GM12878 (cell line): ENCODE measurements at regions not wholly inside any gene's neighbourhood (a gene's known extent, or its start where the extent isn't known, plus 50 kb on each side); places are given as distances from the start of the nearest gene placed in this dataset.

Experiments
- ATAC-seq: fragments of 200-7000 bp; cut with Tn5 transposase; 3 replicates; pipeline ENCODE4 v1.9.1; 2020; ENCODE audit warnings: mild to moderate bottlenecking, moderate library complexity
- BruUV-seq: library from RNA; stranded (reverse); fragments of 400-500 nt; replicated peaks from 2 replicates; lab custom pipeline; 2021; lab: Mats Ljungman, UMichigan
- CTCF ChIA-PET: fragments of 300-600 bp; sonication (Branson Sonifier 250); formaldehyde crosslinking; extraction: SDS; loops from one replicate; lab custom pipeline; 2021; ENCODE audit warnings: inconsistent platforms; lab: Yijun Ruan, JAX
- POLR2A ChIA-PET: fragments of 350-600 bp; formaldehyde crosslinking; extraction: SDS; loops from one replicate; lab custom pipeline; 2021; ENCODE audit warnings: inconsistent platforms; lab: Charles Lee
- RAD21 ChIA-PET: fragments of 300-600 bp; sonication (Branson Sonifier 250); formaldehyde crosslinking; loops from one replicate; lab custom pipeline; 2023; ENCODE audit warnings: antibody characterized with exemption; ENCODE audit not compliant: unreplicated experiment; lab: Charles Lee
- SMC1A ChIA-PET: fragments of 300-600 bp; sonication (Branson Sonifier 250); formaldehyde crosslinking; loops from one replicate; lab custom pipeline; 2023; ENCODE audit not compliant: unreplicated experiment, uncharacterized antibody; lab: Charles Lee
- DNase-seq: peaks from one replicate; pipeline ENCODE4 v3.0.0-alpha.2; 2011; ENCODE audit warnings: low read depth, low spot score
- FAIRE-seq: peaks from 3 replicates; lab custom pipeline; 2011; peaks lifted over from hg19 to GRCh38; lab: Jason Lieb, UNC
- H2AFZ ChIP-seq: 2 replicates; pipeline ENCODE4 v1.6.0; 2011; ENCODE audit warnings: low read depth, low read length, control low read depth; ENCODE audit not compliant: control insufficient read depth
- H3K27ac ChIP-seq: 2 replicates; pipeline ENCODE4 v1.5.1; 2011; ENCODE audit warnings: control low read depth; ENCODE audit not compliant: control insufficient read depth, insufficient read depth
- H3K27me3 ChIP-seq, 2 experiments: replicated peaks in 1 of 2; 2 replicates each; pipeline versions ENCODE4 v1.6.0 to v1.6.1; 2011; ENCODE audit warnings: low read length in 1 of 2; ENCODE audit not compliant: control insufficient read depth in 2 of 2, insufficient read depth in 2 of 2
- H3K36me3 ChIP-seq, 2 experiments: 2 replicates each; pipeline ENCODE4 v1.5.1; 2011; ENCODE audit warnings: low read length in 1 of 2; ENCODE audit not compliant: control insufficient read depth in 2 of 2, insufficient read depth in 2 of 2
- H3K4me1 ChIP-seq: 2 replicates; pipeline ENCODE4 v1.6.1; 2011; ENCODE audit warnings: mild to moderate bottlenecking, low read length, moderate library complexity, mixed read lengths; ENCODE audit not compliant: control insufficient read depth, insufficient read depth
- H3K4me2 ChIP-seq: 2 replicates; pipeline ENCODE4 v1.6.0; 2011; ENCODE audit warnings: control low read depth; ENCODE audit not compliant: control insufficient read depth, insufficient read depth
- H3K4me3 ChIP-seq: fragments of 200-600 bp; sonication (generic); 2 replicates; pipeline ENCODE4 v1.5.1; 2016
- H3K79me2 ChIP-seq: 2 replicates; pipeline ENCODE4 v1.6.0; 2011; ENCODE audit warnings: low read length; ENCODE audit not compliant: control insufficient read depth, insufficient read depth
- H3K9ac ChIP-seq: 2 replicates; pipeline ENCODE4 v1.8.0; 2011; ENCODE audit warnings: low read length, control low read depth, mixed read lengths; ENCODE audit not compliant: control insufficient read depth, insufficient read depth
- H3K9me3 ChIP-seq: replicated peaks from 3 replicates; pipeline ENCODE4 v1.5.1; 2011; ENCODE audit warnings: mild to moderate bottlenecking, low read length; ENCODE audit not compliant: control insufficient read depth, insufficient read depth
- H4K20me1 ChIP-seq: 2 replicates; pipeline ENCODE4 v1.6.0; 2011; ENCODE audit not compliant: control insufficient read depth, insufficient read depth
- BHLHE40 ChIP-seq, 2 experiments: fragments of 450-650 bp in 1 of 2; IDR thresholded peaks; 2 replicates each; pipeline ENCODE4 v1.6.1; 2011 to 2017; ENCODE audit warnings: low read depth in 2 of 2, borderline replicate concordance in 1 of 2, improper control_type of control experiment in 1 of 2, low read length in 1 of 2, mild to moderate bottlenecking in 1 of 2
- CBFB ChIP-seq: IDR thresholded peaks from 2 replicates; pipeline ENCODE4 v1.6.1; 2016; ENCODE audit warnings: antibody characterized with exemption, low read depth
- CHD1 ChIP-seq: IDR thresholded peaks from 2 replicates; pipeline ENCODE4 v1.6.1; 2012; ENCODE audit warnings: low read depth, low read length, improper control_type of control experiment
- KAT2A ChIP-seq: conservative IDR thresholded peaks from 2 replicates; pipeline ENCODE4 v1.6.1; 2011; ENCODE audit warnings: low read depth, low read length; ENCODE audit not compliant: control insufficient read depth
- MTA2 ChIP-seq: fragments of 450-650 bp; IDR thresholded peaks from 2 replicates; pipeline ENCODE4 v1.6.1; 2016; ENCODE audit warnings: low read depth, mild to moderate bottlenecking, moderate library complexity
- NR2C2 ChIP-seq: IDR thresholded peaks from 2 replicates; pipeline ENCODE4 v1.6.1; 2011; ENCODE audit warnings: borderline replicate concordance, low read depth; ENCODE audit not compliant: control insufficient read depth, insufficient read length
- RAD21 ChIP-seq: IDR thresholded peaks from 2 replicates; pipeline ENCODE4 v1.6.1; 2011; ENCODE audit warnings: mild to moderate bottlenecking, low read depth, low read length, moderate library complexity; ENCODE audit not compliant: insufficient read depth
- RBBP5 ChIP-seq: fragments of 200-600 bp; sonication (generic); conservative IDR thresholded peaks from 2 replicates; pipeline ENCODE4 v1.6.1; 2016
- SRF ChIP-seq, 2 experiments: IDR thresholded peaks; 2 replicates each; pipeline ENCODE4 v1.6.1; 2011; ENCODE audit warnings: low read depth in 2 of 2, low read length in 2 of 2, mild to moderate bottlenecking in 1 of 2, moderate library complexity in 1 of 2
- ZNF24 ChIP-seq: fragments of 450-650 bp; IDR thresholded peaks from 2 replicates; pipeline ENCODE4 v1.6.1; 2017; ENCODE audit warnings: antibody characterized with exemption, mild to moderate bottlenecking
- ZSCAN29 ChIP-seq: fragments of 450-650 bp; IDR thresholded peaks from 2 replicates; pipeline ENCODE4 v1.6.1; 2017; ENCODE audit warnings: mild to moderate bottlenecking, moderate library complexity
- WGBS: methylation state at CpG from one replicate; pipeline ENCODE4 v1.1.6; 2016; ENCODE audit warnings: low lambda C conversion rate; ENCODE audit not compliant: insufficient replicate concordance, insufficient coverage; ENCODE audit errors: missing lambda C conversion rate; 5-methylcytosine and 5-hydroxymethylcytosine counted together
- in situ Hi-C: fragments of 300-500 bp; cut with MboI; formaldehyde crosslinking; loops from 9 replicates; pipeline ENCODE4 v1.14.3; 2018; ENCODE audit warnings: mixed read lengths
- intact Hi-C: fragments of 100-400 bp; cut with micrococcal nuclease; formaldehyde crosslinking; loops from one replicate; pipeline ENCODE4 v1.14.2; 2022; ENCODE audit not compliant: unreplicated experiment
- TF ChIP-seq, protein P1 (sequence below): fragments of 450-650 bp; IDR thresholded peaks from 2 replicates; pipeline ENCODE4 v1.6.1; 2018; ENCODE audit warnings: mild to moderate bottlenecking, low read depth, moderate library complexity; ENCODE audit not compliant: partially characterized antibody
- TF ChIP-seq, protein P2 (sequence below): IDR thresholded peaks from 2 replicates; pipeline ENCODE4 v1.6.1; 2012; ENCODE audit warnings: low read depth, low read length, improper control_type of control experiment
- TF ChIP-seq, protein P3 (sequence below): fragments of 450-650 bp; IDR thresholded peaks from 2 replicates; pipeline ENCODE4 v1.6.1; 2017; ENCODE audit warnings: low read depth, mild to moderate bottlenecking, moderate library complexity
- TF ChIP-seq, protein P4 (sequence below): fragments of 450-650 bp; IDR thresholded peaks from 2 replicates; pipeline ENCODE4 v1.6.1; 2016; ENCODE audit warnings: mild to moderate bottlenecking
- TF ChIP-seq, protein P5 (sequence below), 3 experiments: IDR thresholded peaks in 2 of 3; conservative IDR thresholded peaks in 1 of 3; 2 replicates each; pipeline ENCODE4 v1.5.1; 2011; ENCODE audit warnings: low read depth in 3 of 3, low read length in 3 of 3, mild to moderate bottlenecking in 3 of 3, control low read depth in 2 of 3, moderate library complexity in 2 of 3, inconsistent platforms in 1 of 3, mixed read lengths in 1 of 3; ENCODE audit not compliant: control insufficient read depth in 2 of 3, insufficient read depth in 1 of 3; ENCODE audit errors: extremely low read depth in 1 of 3

DNA sequence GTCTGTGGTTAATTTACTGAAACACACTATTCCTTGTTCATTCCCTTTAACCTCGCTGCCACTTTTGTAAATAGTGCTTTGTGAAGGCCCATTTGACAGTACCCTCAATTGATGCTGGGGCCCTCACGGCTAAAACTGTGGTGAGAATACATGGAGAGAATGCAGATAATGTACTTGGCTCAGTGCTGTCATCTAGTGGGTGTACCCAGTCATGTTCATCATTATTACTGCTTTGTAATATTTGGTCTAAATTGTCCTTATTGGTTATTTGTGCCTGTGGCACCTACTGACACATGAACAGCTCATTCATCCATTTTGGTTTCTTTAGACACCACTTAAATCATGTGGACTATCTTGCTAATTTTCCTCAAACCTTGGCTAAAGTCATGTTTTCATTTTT lies 543.6 kb downstream of the EDEM1 start:
- ChIA-PET RAD21 (interaction anchor here (0.6 to 2.3 kb wide), 11 partner anchors 10 to 433 kb away, joined by 3 to 6 read pairs (median 4); no protein-coding TSS in a partner anchor), SMC1A (interaction anchor here (0.9 to 1.3 kb wide), 5 partner anchors 15 to 302 kb away, joined by 3 to 4 read pairs (median 3); no protein-coding TSS in a partner anchor), POLR2A (no interaction called here), CTCF (interaction anchor here (0.6 to 4.8 kb wide), 14 partner anchors 8 to 503 kb away, joined by 3 to 37 read pairs (median 4); no protein-coding TSS in a partner anchor)
- Histone ChIP-seq H3K4me2 (no peak overlapping the region), H3K4me3 (no peak overlapping the region), H4K20me1 (no peaks in the 10 kb centered on the region), H2AFZ (no peak overlapping the region; the same call in 1 of the 2 replicates), H3K79me2 (no peaks in the 10 kb centered on the region), H3K9me3 (no peaks in the 10 kb centered on the region), H3K27ac (no peak overlapping the region), H3K4me1 (no peaks in the 10 kb centered on the region), H3K27me3 (no peaks in the 10 kb centered on the region), H3K9ac (no peak overlapping the region), H3K36me3 (no peaks in the 10 kb centered on the region)
- 0% methylated on average over 2 of the region's 2 CpGs for WGBS
- ATAC-seq (peak; percentile 55), DNase-seq (no peak), FAIRE-seq (no peak)
- BruUV-seq: no TSS peak
- in situ Hi-C loops: no loop called here
- intact Hi-C loops: loop anchor here (1.0 to 2.0 kb wide), 2 partner anchors 304 to 426 kb away; no protein-coding TSS in a partner anchor
- no peak for TF ChIP-seq CBFB
- TF ChIP-seq MTA2: no peak
- no peak for TF ChIP-seq BHLHE40 (IDR thresholded peaks at IDR 0.05; ENCODE audit: borderline replicate concordance in 1 of 2, low read depth in 2 of 2, low read length in 1 of 2)
- TF ChIP-seq RBBP5: no peak
- TF ChIP-seq, protein P1, sequence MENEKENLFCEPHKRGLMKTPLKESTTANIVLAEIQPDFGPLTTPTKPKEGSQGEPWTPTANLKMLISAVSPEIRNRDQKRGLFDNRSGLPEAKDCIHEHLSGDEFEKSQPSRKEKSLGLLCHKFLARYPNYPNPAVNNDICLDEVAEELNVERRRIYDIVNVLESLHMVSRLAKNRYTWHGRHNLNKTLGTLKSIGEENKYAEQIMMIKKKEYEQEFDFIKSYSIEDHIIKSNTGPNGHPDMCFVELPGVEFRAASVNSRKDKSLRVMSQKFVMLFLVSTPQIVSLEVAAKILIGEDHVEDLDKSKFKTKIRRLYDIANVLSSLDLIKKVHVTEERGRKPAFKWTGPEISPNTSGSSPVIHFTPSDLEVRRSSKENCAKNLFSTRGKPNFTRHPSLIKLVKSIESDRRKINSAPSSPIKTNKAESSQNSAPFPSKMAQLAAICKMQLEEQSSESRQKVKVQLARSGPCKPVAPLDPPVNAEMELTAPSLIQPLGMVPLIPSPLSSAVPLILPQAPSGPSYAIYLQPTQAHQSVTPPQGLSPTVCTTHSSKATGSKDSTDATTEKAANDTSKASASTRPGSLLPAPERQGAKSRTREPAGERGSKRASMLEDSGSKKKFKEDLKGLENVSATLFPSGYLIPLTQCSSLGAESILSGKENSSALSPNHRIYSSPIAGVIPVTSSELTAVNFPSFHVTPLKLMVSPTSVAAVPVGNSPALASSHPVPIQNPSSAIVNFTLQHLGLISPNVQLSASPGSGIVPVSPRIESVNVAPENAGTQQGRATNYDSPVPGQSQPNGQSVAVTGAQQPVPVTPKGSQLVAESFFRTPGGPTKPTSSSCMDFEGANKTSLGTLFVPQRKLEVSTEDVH: no peak
- no peak for TF ChIP-seq NR2C2
- TF ChIP-seq, protein P2, sequence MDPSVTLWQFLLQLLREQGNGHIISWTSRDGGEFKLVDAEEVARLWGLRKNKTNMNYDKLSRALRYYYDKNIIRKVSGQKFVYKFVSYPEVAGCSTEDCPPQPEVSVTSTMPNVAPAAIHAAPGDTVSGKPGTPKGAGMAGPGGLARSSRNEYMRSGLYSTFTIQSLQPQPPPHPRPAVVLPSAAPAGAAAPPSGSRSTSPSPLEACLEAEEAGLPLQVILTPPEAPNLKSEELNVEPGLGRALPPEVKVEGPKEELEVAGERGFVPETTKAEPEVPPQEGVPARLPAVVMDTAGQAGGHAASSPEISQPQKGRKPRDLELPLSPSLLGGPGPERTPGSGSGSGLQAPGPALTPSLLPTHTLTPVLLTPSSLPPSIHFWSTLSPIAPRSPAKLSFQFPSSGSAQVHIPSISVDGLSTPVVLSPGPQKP: no peak
- TF ChIP-seq, protein P3, sequence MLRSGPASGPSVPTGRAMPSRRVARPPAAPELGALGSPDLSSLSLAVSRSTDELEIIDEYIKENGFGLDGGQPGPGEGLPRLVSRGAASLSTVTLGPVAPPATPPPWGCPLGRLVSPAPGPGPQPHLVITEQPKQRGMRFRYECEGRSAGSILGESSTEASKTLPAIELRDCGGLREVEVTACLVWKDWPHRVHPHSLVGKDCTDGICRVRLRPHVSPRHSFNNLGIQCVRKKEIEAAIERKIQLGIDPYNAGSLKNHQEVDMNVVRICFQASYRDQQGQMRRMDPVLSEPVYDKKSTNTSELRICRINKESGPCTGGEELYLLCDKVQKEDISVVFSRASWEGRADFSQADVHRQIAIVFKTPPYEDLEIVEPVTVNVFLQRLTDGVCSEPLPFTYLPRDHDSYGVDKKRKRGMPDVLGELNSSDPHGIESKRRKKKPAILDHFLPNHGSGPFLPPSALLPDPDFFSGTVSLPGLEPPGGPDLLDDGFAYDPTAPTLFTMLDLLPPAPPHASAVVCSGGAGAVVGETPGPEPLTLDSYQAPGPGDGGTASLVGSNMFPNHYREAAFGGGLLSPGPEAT: no peak
- peak; percentile 69 for TF ChIP-seq RAD21
- no peak for TF ChIP-seq ZNF24
- TF ChIP-seq, protein P4, sequence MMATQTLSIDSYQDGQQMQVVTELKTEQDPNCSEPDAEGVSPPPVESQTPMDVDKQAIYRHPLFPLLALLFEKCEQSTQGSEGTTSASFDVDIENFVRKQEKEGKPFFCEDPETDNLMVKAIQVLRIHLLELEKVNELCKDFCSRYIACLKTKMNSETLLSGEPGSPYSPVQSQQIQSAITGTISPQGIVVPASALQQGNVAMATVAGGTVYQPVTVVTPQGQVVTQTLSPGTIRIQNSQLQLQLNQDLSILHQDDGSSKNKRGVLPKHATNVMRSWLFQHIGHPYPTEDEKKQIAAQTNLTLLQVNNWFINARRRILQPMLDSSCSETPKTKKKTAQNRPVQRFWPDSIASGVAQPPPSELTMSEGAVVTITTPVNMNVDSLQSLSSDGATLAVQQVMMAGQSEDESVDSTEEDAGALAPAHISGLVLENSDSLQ: no peak
- no peak for TF ChIP-seq KAT2A
- TF ChIP-seq SRF (IDR thresholded peaks at IDR 0.05; ENCODE audit: low read depth in 2 of 2, low read length in 2 of 2): no peak
- no peak for TF ChIP-seq CHD1
- TF ChIP-seq, protein P5, sequence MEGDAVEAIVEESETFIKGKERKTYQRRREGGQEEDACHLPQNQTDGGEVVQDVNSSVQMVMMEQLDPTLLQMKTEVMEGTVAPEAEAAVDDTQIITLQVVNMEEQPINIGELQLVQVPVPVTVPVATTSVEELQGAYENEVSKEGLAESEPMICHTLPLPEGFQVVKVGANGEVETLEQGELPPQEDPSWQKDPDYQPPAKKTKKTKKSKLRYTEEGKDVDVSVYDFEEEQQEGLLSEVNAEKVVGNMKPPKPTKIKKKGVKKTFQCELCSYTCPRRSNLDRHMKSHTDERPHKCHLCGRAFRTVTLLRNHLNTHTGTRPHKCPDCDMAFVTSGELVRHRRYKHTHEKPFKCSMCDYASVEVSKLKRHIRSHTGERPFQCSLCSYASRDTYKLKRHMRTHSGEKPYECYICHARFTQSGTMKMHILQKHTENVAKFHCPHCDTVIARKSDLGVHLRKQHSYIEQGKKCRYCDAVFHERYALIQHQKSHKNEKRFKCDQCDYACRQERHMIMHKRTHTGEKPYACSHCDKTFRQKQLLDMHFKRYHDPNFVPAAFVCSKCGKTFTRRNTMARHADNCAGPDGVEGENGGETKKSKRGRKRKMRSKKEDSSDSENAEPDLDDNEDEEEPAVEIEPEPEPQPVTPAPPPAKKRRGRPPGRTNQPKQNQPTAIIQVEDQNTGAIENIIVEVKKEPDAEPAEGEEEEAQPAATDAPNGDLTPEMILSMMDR (IDR thresholded peaks at IDR 0.05 in 2 of 3, conservative IDR thresholded peaks at IDR 0.05 in 1 of 3; ENCODE audit: control insufficient read depth in 2 of 3, extremely low read depth in 1 of 3, insufficient read depth in 1 of 3, low read depth in 3 of 3, low read length in 3 of 3): peak; percentile 40 to 46 (median 44); a peak in 5 of 6 replicates
- TF ChIP-seq ZSCAN29: no peak
